Esophagus squamous epithelium (tissue), 5 donors: ENCODE measurements at regions not wholly inside any gene's neighbourhood (a gene's known extent, or its start where the extent isn't known, plus 50 kb on each side); places are given as distances from the start of the nearest gene placed in this dataset.
A peak's percentile ranks its signal among the peaks of the same experiment; 100 is the strongest.
"Not testable (repeated sequence)": the region's sequence is repeated elsewhere in the genome, so short reads cannot be mapped to it uniquely, and the experiment has no call there.

ENCODE experiments used
- DNase-seq: peaks from one replicate; lab custom pipeline; 2025; lab: John Stamatoyannopoulos, UW
- H3K27ac ChIP-seq, 4 donors: fragments of 200-600 bp; sonication (generic); one replicate each; pipeline ENCODE4 v1.5.1; 2016 to 2019; ENCODE audit warnings: mild to moderate bottlenecking in 1 of 4
- H3K27me3 ChIP-seq, 4 donors: fragments of 200-600 bp; sonication (generic); 1 replicate in 3 of 4; 2 replicates in 1 of 4; pipeline versions ENCODE4 v1.5.1 to v1.6.0; 2017 to 2021; ENCODE audit warnings: antibody characterized with exemption in 1 of 4
- H3K36me3 ChIP-seq, 3 donors: fragments of 200-600 bp; sonication (generic); one replicate each; pipeline ENCODE4 v1.5.1; 2016 to 2019
- H3K4me1 ChIP-seq, 3 donors: fragments of 200-600 bp; sonication (generic); one replicate each; pipeline ENCODE4 v1.5.1; 2017 to 2019
- H3K4me3 ChIP-seq, 4 donors: fragments of 200-600 bp; sonication (generic); 1 replicate in 3 of 4; 2 replicates in 1 of 4; pipeline ENCODE4 v1.5.1; 2016 to 2019; ENCODE audit warnings: mild to moderate bottlenecking in 2 of 4, moderate library complexity in 1 of 4
- H3K9me3 ChIP-seq, 3 donors: fragments of 200-600 bp; sonication (generic); one replicate each; pipeline ENCODE4 v1.5.1; 2016 to 2019
- POLR2A ChIP-seq, 4 donors: fragments of 450-650 bp; IDR thresholded peaks; one replicate each; pipeline ENCODE4 v1.6.1; 2017; ENCODE audit warnings: antibody characterized with exemption in 4 of 4, mild to moderate bottlenecking in 4 of 4, moderate library complexity in 3 of 4
- WGBS, 2 donors: methylation state at CpG; one replicate each; pipeline ENCODE4 v1.1.5; 2018; 5-methylcytosine and 5-hydroxymethylcytosine counted together
- intact Hi-C: fragments of 100-400 bp; cut with DNase I; formaldehyde crosslinking; loops from one replicate; pipeline ENCODE4 v1.15.0; 2022
- TF ChIP-seq, protein P1 (sequence below), 6 experiments: fragments of 450-650 bp in 4 of 6; fragments of 200-600 bp in 2 of 6; sonication (generic) in 2 of 6; IDR thresholded peaks; one replicate each; pipeline ENCODE4 v1.5.1; 2016 to 2019; ENCODE audit warnings: antibody characterized with exemption in 6 of 6, mild to moderate bottlenecking in 4 of 6, moderate library complexity in 4 of 6
- donor health status: DM: yes; HTN: yes; CAD: no.

GRCh38 chr9:88837731-88838130 lies 153.5 kb upstream of the S1PR3 start:
- H3K4me1 ChIP-seq = peaks cover 0 to 8% (median 6%) of the 10 kb centered on the region in 3 donors
- H3K4me3 ChIP-seq = no peak overlapping the region
- no peak for DNase-seq
- no peak overlapping the region for H3K27ac ChIP-seq
- H3K27me3 ChIP-seq = no peaks in the 10 kb centered on the region
- no peaks in the 10 kb centered on the region for H3K36me3 ChIP-seq
- TF ChIP-seq, protein P1, sequence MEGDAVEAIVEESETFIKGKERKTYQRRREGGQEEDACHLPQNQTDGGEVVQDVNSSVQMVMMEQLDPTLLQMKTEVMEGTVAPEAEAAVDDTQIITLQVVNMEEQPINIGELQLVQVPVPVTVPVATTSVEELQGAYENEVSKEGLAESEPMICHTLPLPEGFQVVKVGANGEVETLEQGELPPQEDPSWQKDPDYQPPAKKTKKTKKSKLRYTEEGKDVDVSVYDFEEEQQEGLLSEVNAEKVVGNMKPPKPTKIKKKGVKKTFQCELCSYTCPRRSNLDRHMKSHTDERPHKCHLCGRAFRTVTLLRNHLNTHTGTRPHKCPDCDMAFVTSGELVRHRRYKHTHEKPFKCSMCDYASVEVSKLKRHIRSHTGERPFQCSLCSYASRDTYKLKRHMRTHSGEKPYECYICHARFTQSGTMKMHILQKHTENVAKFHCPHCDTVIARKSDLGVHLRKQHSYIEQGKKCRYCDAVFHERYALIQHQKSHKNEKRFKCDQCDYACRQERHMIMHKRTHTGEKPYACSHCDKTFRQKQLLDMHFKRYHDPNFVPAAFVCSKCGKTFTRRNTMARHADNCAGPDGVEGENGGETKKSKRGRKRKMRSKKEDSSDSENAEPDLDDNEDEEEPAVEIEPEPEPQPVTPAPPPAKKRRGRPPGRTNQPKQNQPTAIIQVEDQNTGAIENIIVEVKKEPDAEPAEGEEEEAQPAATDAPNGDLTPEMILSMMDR (IDR thresholded peaks at IDR 0.05) = no peak
- TF ChIP-seq POLR2A (IDR thresholded peaks at IDR 0.05) = no peak
- no peaks in the 10 kb centered on the region for H3K9me3 ChIP-seq
- 61 to 91% methylated on average over 2 of the region's 2 CpGs for WGBS, 2 donors
- intact Hi-C loops = no loop called here

GRCh38 chr9:88849878-88850277 lies 141.4 kb upstream of the S1PR3 start:
- H3K4me3 ChIP-seq, H3K4me1 ChIP-seq, H3K36me3 ChIP-seq, H3K9me3 ChIP-seq, DNase-seq, intact Hi-C loops, H3K27ac ChIP-seq, H3K27me3 ChIP-seq: not testable (repeated sequence)
- WGBS, 2 donors = 87% methylated on average over 5 to 6 of the region's 6 CpGs

- DNase-seq = no peak
- Histone ChIP-seq H3K4me3 (no peak overlapping the region), H3K4me1 (no peaks in the 10 kb centered on the region), H3K27ac (no peak overlapping the region), H3K36me3 (no peaks in the 10 kb centered on the region), H3K9me3 (peaks cover 0 to 7% (median 4%) of the 10 kb centered on the region in 3 donors), H3K27me3 (no peaks in the 10 kb centered on the region)
- intact Hi-C loops = no loop called here
- TF ChIP-seq, protein P1 (IDR thresholded peaks at IDR 0.05) = no peak
- no peak for TF ChIP-seq POLR2A (IDR thresholded peaks at IDR 0.05)
- 29 to 33% methylated on average over 1 of the region's 1 CpG for WGBS, 2 donors
Observed at GRCh38 chr9:88852794-88853193, 138.5 kb upstream of the S1PR3 start.

DNA sequence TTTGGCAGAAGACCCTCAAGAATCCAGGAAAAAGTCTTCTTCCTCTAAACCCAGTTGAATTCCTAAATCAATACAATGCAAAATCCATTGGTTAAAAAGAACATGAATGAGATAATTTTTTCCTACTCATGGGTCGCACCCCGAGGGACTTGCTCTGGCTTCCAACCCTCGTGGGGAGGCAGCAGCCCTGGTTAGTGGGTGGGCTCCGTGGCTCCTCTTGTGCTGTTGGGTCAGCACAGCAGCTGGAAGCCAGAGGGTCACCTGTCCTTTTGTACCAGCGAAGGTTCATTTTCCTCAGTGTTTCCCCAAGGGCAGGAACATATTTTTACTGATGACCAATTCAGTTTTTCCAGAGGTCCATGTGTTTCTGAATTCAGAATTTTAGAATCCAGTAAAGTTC lies 120.6 kb upstream of the S1PR3 start:
- H3K36me3 ChIP-seq = no peaks in the 10 kb centered on the region
- no peak overlapping the region for H3K27ac ChIP-seq
- no peaks in the 10 kb centered on the region for H3K27me3 ChIP-seq
- TF ChIP-seq POLR2A (IDR thresholded peaks at IDR 0.05) = no peak
- TF ChIP-seq, protein P1 (IDR thresholded peaks at IDR 0.05) = no peak
- H3K4me1 ChIP-seq = no peaks in the 10 kb centered on the region
- DNase-seq = no peak
- H3K9me3 ChIP-seq = no peaks in the 10 kb centered on the region
- intact Hi-C loops = no loop called here
- WGBS, 2 donors = 66 to 89% methylated on average over 2 to 5 of the region's 5 CpGs
- no peak overlapping the region for H3K4me3 ChIP-seq

DNA sequence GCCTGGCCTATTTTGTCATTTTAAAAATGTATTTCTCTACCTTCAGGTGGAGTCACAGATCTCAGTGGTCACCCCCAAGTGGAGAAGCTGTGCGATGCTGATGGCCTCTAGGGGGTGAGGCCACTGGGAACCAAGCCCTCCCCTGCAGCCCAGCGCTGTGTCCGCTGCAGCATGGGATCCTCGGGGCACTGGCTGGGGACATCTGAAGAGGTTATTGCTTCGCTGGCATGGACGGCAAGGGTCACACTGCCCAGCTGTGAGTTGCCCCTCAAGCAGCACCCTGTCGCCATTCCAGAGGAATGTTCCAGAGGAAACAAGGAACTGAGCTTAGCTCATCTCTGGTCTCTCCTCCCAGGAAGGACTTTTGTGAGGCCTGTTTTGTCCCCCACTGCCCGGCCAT lies 119.6 kb upstream of the S1PR3 start:
- Histone ChIP-seq H3K27ac (peak overlapping the region in 1 of 4 donors; percentile 3), H3K36me3 (no peaks in the 10 kb centered on the region), H3K9me3 (no peaks in the 10 kb centered on the region), H3K4me3 (no peak overlapping the region), H3K4me1 (no peaks in the 10 kb centered on the region), H3K27me3 (no peaks in the 10 kb centered on the region)
- WGBS, 2 donors = 56% methylated on average over 1 of the region's 8 CpGs; no CpG with 5 or more reads in 1 of the 2 donors
- no peak for DNase-seq
- intact Hi-C loops = no loop called here
- TF ChIP-seq, protein P1 (IDR thresholded peaks at IDR 0.05) = no peak
- TF ChIP-seq POLR2A (IDR thresholded peaks at IDR 0.05) = no peak
